HG03097 (cell line): ENCODE measurements at regions not wholly inside any gene's neighbourhood (a gene's known extent, or its start where the extent isn't known, plus 50 kb on each side); places are given as distances from the start of the nearest gene placed in this dataset.
"Not testable (repeated sequence)": the region's sequence is repeated elsewhere in the genome, so short reads cannot be mapped to it uniquely, and the experiment has no call there.

Experiments used
- ATAC-seq: cut with Tn5 transposase; IDR thresholded peaks from one replicate; pipeline ENCODE4 v1.9.1; 2021; ENCODE audit not compliant: unreplicated experiment, low FRiP score

GRCh38 chr10:36421992-36422391 is 703.4 kb upstream of the ANKRD30A start:
- ATAC-seq = no peak

- no peak for ATAC-seq
Observed at GRCh38 chr10:36416513-36416912, 708.9 kb upstream of the ANKRD30A start.

- ATAC-seq = no peak
Observed at GRCh38 chr10:36412942-36413341, 712.5 kb upstream of the ANKRD30A start.

GRCh38 chr10:36400238-36400637 is 725.2 kb upstream of the ANKRD30A start:
- ATAC-seq = not testable (repeated sequence)

GRCh38 chr10:36393801-36394200 is 731.6 kb upstream of the ANKRD30A start:
- ATAC-seq = no peak

- no peak for ATAC-seq
Observed at GRCh38 chr10:36391405-36391804, 734.0 kb upstream of the ANKRD30A start.

- no peak for ATAC-seq
Observed at GRCh38 chr10:36390221-36390620, 735.2 kb upstream of the ANKRD30A start.

GRCh38 chr10:36388166-36388565 is 737.2 kb upstream of the ANKRD30A start:
- no peak for ATAC-seq

GRCh38 chr10:36385693-36386092 is 739.7 kb upstream of the ANKRD30A start:
- ATAC-seq = no peak

- no peak for ATAC-seq
Observed at GRCh38 chr10:36383349-36383748, 741.3 kb upstream of the FZD8 start.

- ATAC-seq = no peak
Observed at GRCh38 chr10:36381748-36382147, 739.7 kb upstream of the FZD8 start.

GRCh38 chr10:36380538-36380937 is 738.4 kb upstream of the FZD8 start:
- no peak for ATAC-seq

- ATAC-seq = no peak
Observed at GRCh38 chr10:36375107-36375506, 733.0 kb upstream of the FZD8 start.

- no peak for ATAC-seq
Observed at GRCh38 chr10:36373424-36374096, 731.5 kb upstream of the FZD8 start.

- no peak for ATAC-seq
Observed at GRCh38 chr10:36367362-36367761, 725.3 kb upstream of the FZD8 start.

GRCh38 chr10:36366843-36367242 is 724.7 kb upstream of the FZD8 start:
- no peak for ATAC-seq

GRCh38 chr10:36366065-36366464 is 724.0 kb upstream of the FZD8 start:
- no peak for ATAC-seq

GRCh38 chr10:36362257-36362656 is 720.2 kb upstream of the FZD8 start:
- ATAC-seq = no peak

- ATAC-seq = no peak
Observed at GRCh38 chr10:36358736-36359135, 716.6 kb upstream of the FZD8 start.

GRCh38 chr10:36354633-36355032 is 712.5 kb upstream of the FZD8 start:
- ATAC-seq = no peak

GRCh38 chr10:36351159-36351558 is 709.1 kb upstream of the FZD8 start:
- ATAC-seq = no peak

GRCh38 chr10:36349445-36350078 is 707.5 kb upstream of the FZD8 start:
- ATAC-seq = no peak
